Stomach (tissue), 8 donors: ENCODE measurements at regions not wholly inside any gene's neighbourhood (a gene's known extent, or its start where the extent isn't known, plus 50 kb on each side); places are given as distances from the start of the nearest gene placed in this dataset.

ENCODE experiments used
- DNase-seq, 2 donors: peaks; one replicate each; pipeline versions ENCODE4 v3.0.0 to v3.0.0-alpha.2; 2013 to 2019
- H3K27ac ChIP-seq, 5 donors: fragments of 200-600 bp in 4 of 5; sonication (generic) in 4 of 5; one replicate each; pipeline ENCODE4 v1.5.1; 2013 to 2019; ENCODE audit warnings: mild to moderate bottlenecking in 1 of 5, moderate library complexity in 1 of 5
- H3K27me3 ChIP-seq, 3 donors: fragments of 200-600 bp; sonication (generic); one replicate each; pipeline ENCODE4 v1.5.1; 2017 to 2019; ENCODE audit warnings: mixed run types in 1 of 3
- H3K36me3 ChIP-seq, 4 donors: fragments of 200-600 bp; sonication (generic); 1 replicate in 3 of 4; 2 replicates in 1 of 4; pipeline ENCODE4 v1.5.1; 2016 to 2019
- H3K4me1 ChIP-seq, 4 donors: fragments of 200-600 bp; sonication (generic); one replicate each; pipeline ENCODE4 v1.5.1; 2016 to 2019
- H3K4me3 ChIP-seq, 4 donors: fragments of 200-600 bp; sonication (generic) in 3 of 4; one replicate each; pipeline ENCODE4 v1.5.1; 2016 to 2019; ENCODE audit warnings: mild to moderate bottlenecking in 1 of 4
- H3K9me3 ChIP-seq, 4 donors: fragments of 200-600 bp; sonication (generic); one replicate each; pipeline ENCODE4 v1.5.1; 2016 to 2019
- CTCF ChIP-seq, 7 experiments: fragments of 450-650 bp in 4 of 7; fragments of 200-600 bp in 3 of 7; sonication (generic) in 3 of 7; IDR thresholded peaks; one replicate each; pipeline ENCODE4 v1.5.1; 2016 to 2019; ENCODE audit warnings: antibody characterized with exemption in 7 of 7, control low read depth in 2 of 7, mild to moderate bottlenecking in 1 of 7
- EP300 ChIP-seq: sonication (generic); formaldehyde crosslinking; IDR thresholded peaks from one replicate; pipeline ENCODE4 v1.6.1; 2017; ENCODE audit warnings: antibody characterized with exemption
- POLR2A ChIP-seq, 4 donors: fragments of 450-650 bp; IDR thresholded peaks; one replicate each; pipeline ENCODE4 v1.6.1; 2016; ENCODE audit warnings: antibody characterized with exemption in 4 of 4, control low read depth in 2 of 4, mild to moderate bottlenecking in 1 of 4, moderate library complexity in 1 of 4
- POLR2AphosphoS5 ChIP-seq, 3 donors: sonication (generic); formaldehyde crosslinking; IDR thresholded peaks; one replicate each; pipeline ENCODE4 v1.6.1; 2016; ENCODE audit warnings: antibody characterized with exemption in 3 of 3
- WGBS, 5 donors: extraction: QIAGEN DNeasy Blood & Tissue Kit in 3 of 5; methylation state at CpG; one replicate each; pipeline versions ENCODE4 v1.1.5 to v1.1.7; 2013 to 2018; 5-methylcytosine and 5-hydroxymethylcytosine counted together
- intact Hi-C: fragments of 100-400 bp; cut with DNase I; formaldehyde crosslinking; loops from one replicate; pipeline ENCODE4 v1.15.1; 2023; ENCODE audit warnings: low total_unique reads
- donor health status: healthy with polysubstance abuse.
- donor health status: Bipolar disorder and iron deficiency.
- donor health status: healthy.

- H3K9me3 ChIP-seq = no peaks in the 10 kb centered on the region
- H3K4me1 ChIP-seq = peaks cover 0 to 9% (median 3%) of the 10 kb centered on the region in 4 donors
- DNase-seq = no peak
- WGBS, 5 donors = 98 to 99% (median 98%) methylated on average over 2 of the region's 2 CpGs
- H3K27ac ChIP-seq = no peak overlapping the region
- no peak overlapping the region for H3K4me3 ChIP-seq
- no peaks in the 10 kb centered on the region for H3K36me3 ChIP-seq
- no peak for TF ChIP-seq POLR2A (IDR thresholded peaks at IDR 0.05)
- no peak for TF ChIP-seq EP300
- no peak for TF ChIP-seq CTCF (IDR thresholded peaks at IDR 0.05)
- TF ChIP-seq POLR2AphosphoS5 (IDR thresholded peaks at IDR 0.05) = no peak
- no peaks in the 10 kb centered on the region for H3K27me3 ChIP-seq
- intact Hi-C loops = no loop called here
These were observed 68.0 kb downstream of the SOX9 start for GRCh38 chr17:72188801-72189200.

- intact Hi-C loops = no loop called here
- Histone ChIP-seq H3K27ac (no peak overlapping the region), H3K4me1 (peaks cover 0 to 9% (median 3%) of the 10 kb centered on the region in 4 donors), H3K27me3 (no peaks in the 10 kb centered on the region), H3K4me3 (no peak overlapping the region), H3K9me3 (no peaks in the 10 kb centered on the region), H3K36me3 (no peaks in the 10 kb centered on the region)
- no peak for DNase-seq
- TF ChIP-seq CTCF (IDR thresholded peaks at IDR 0.05) = no peak
- no peak for TF ChIP-seq POLR2AphosphoS5 (IDR thresholded peaks at IDR 0.05)
- TF ChIP-seq EP300 = no peak
- TF ChIP-seq POLR2A (IDR thresholded peaks at IDR 0.05) = no peak
- 67 to 84% (median 73%) methylated on average over 5 of the region's 5 CpGs for WGBS, 5 donors
These were observed 69.2 kb downstream of the SOX9 start for GRCh38 chr17:72189768-72190593.

GRCh38 chr17:72191356-72191755 is 70.5 kb downstream of the SOX9 start:
- H3K4me1 ChIP-seq = peaks cover 0 to 9% (median 3%) of the 10 kb centered on the region in 4 donors
- no peak overlapping the region for H3K27ac ChIP-seq
- no peak for DNase-seq
- intact Hi-C loops = no loop called here
- TF ChIP-seq POLR2AphosphoS5 (IDR thresholded peaks at IDR 0.05) (no peak), POLR2A (IDR thresholded peaks at IDR 0.05) (no peak)
- no peaks in the 10 kb centered on the region for H3K36me3 ChIP-seq
- peaks cover 0 to 4% (median 2%) of the 10 kb centered on the region in 4 donors for H3K9me3 ChIP-seq
- H3K27me3 ChIP-seq = no peaks in the 10 kb centered on the region
- WGBS, 5 donors = 73 to 87% (median 84%) methylated on average over 5 of the region's 5 CpGs
- H3K4me3 ChIP-seq = no peak overlapping the region

- no peak overlapping the region for H3K27ac ChIP-seq
These were observed 71.3 kb downstream of the SOX9 start for GRCh38 chr17:72191921-72192799.

More at GRCh38 chr17:72191921-72192799, 71.3 kb downstream of the SOX9 start:
- intact Hi-C loops = no loop called here
- Histone ChIP-seq H3K9me3 (peaks cover 0 to 12% (median 4%) of the 10 kb centered on the region in 4 donors), H3K4me3 (no peak overlapping the region), H3K27me3 (no peaks in the 10 kb centered on the region), H3K36me3 (no peaks in the 10 kb centered on the region), H3K4me1 (peaks cover 0 to 9% (median 3%) of the 10 kb centered on the region in 4 donors)
- TF ChIP-seq CTCF (IDR thresholded peaks at IDR 0.05) (no peak), EP300 (no peak), POLR2A (IDR thresholded peaks at IDR 0.05) (no peak), POLR2AphosphoS5 (IDR thresholded peaks at IDR 0.05) (no peak)
- DNase-seq = no peak
- 68 to 80% (median 74%) methylated on average over 11 of the region's 11 CpGs for WGBS, 5 donors
